ENCODE measurements at regions not wholly inside any gene's neighbourhood (a gene's known extent, or its start where the extent isn't known, plus 50 kb on each side); places are given as distances from the start of the nearest gene placed in this dataset.
"Not testable (repeated sequence)": the region's sequence is repeated elsewhere in the genome, so short reads cannot be mapped to it uniquely, and the experiment has no call there.

DNA sequence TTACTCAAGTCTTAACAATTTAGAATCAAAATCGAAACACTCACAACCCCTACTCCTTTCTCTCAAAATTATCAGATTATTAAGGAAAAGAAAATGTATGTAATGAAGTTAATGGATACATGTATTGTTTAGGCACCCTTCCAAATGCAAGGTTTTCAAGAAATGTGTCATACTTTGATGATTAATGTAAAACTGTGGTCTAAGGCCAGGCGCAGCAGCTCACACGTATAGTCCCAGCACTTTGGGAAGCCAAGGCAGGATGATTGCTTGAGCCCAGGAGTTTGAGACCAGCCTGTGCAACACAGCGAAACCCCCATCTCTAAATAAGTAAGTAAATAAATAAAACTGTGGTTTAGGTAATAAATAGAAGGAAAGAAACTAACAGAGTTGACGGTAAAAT, 126.6 kb downstream of the NBPF8 start:
- H3K27me3 ChIP-seq (ENCODE audit: insufficient read depth, low read length); H3K4me1 ChIP-seq (ENCODE audit: control insufficient read depth in 1 of 2, insufficient read depth in 2 of 2, low read length in 2 of 2); CTCF ChIA-PET; DNase-seq (ENCODE audit: low read depth, low spot score); ATAC-seq; H3K9ac ChIP-seq (ENCODE audit: low read length); H3K9me3 ChIP-seq (ENCODE audit: control insufficient read depth in 1 of 2, insufficient read depth in 1 of 2, low read depth in 1 of 2, low read length in 2 of 2); H2AFZ ChIP-seq (ENCODE audit: low read depth, low read length, poor library complexity, severe bottlenecking); H3K79me2 ChIP-seq (ENCODE audit: insufficient read depth, low read length); BruUV-seq (replicated peaks); H3K4me3 ChIP-seq (replicated peaks in 1 of 2; ENCODE audit: low read depth in 1 of 2, low read length in 2 of 2); H3K36me3 ChIP-seq (ENCODE audit: control insufficient read depth in 1 of 2, insufficient read depth in 2 of 2, low read length in 2 of 2); POLR2A ChIA-PET; H4K20me1 ChIP-seq (ENCODE audit: insufficient read depth); RAD21 ChIA-PET (ENCODE audit: low non-redundant PET in 1 of 2, low total read pairs in 2 of 2, uncharacterized antibody in 2 of 2, unreplicated experiment in 2 of 2); H3K4me2 ChIP-seq (ENCODE audit: low read length); intact Hi-C loops (cut with micrococcal nuclease); H3K27ac ChIP-seq (ENCODE audit: low read depth, low read length); H3K9me2 ChIP-seq (ENCODE audit: insufficient read depth): not testable (repeated sequence)

DNA sequence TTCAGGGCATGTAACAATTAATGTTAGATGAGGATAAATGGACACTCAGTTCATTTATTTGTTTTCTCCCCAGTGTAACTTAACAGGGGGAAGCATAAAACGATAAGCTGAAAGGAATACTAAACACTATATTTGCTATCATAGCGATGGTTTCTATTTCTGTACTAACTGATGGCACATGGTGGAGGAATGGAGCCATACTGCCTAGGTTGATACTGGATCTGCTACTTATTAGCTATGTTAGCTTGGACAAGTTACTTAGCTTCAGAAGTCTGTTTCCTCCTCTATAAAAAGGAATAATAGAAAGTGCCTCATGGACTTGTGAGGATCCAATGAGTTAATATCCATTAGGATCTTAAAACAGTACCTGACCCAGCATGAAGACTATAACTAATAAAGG, 127.5 kb downstream of the NBPF8 start:
- H3K4me3 ChIP-seq (replicated peaks in 1 of 2; ENCODE audit: low read depth in 1 of 2, low read length in 2 of 2); H4K20me1 ChIP-seq (ENCODE audit: insufficient read depth); H3K4me1 ChIP-seq (ENCODE audit: control insufficient read depth in 1 of 2, insufficient read depth in 2 of 2, low read length in 2 of 2); RAD21 ChIA-PET (ENCODE audit: low non-redundant PET in 1 of 2, low total read pairs in 2 of 2, uncharacterized antibody in 2 of 2, unreplicated experiment in 2 of 2); DNase-seq (ENCODE audit: low read depth, low spot score); BruUV-seq (replicated peaks); H3K27me3 ChIP-seq (ENCODE audit: insufficient read depth, low read length); H3K27ac ChIP-seq (ENCODE audit: low read depth, low read length); H3K9me2 ChIP-seq (ENCODE audit: insufficient read depth); CTCF ChIA-PET; intact Hi-C loops (cut with micrococcal nuclease); H3K36me3 ChIP-seq (ENCODE audit: control insufficient read depth in 1 of 2, insufficient read depth in 2 of 2, low read length in 2 of 2); H3K79me2 ChIP-seq (ENCODE audit: insufficient read depth, low read length); POLR2A ChIA-PET; H3K9me3 ChIP-seq (ENCODE audit: control insufficient read depth in 1 of 2, insufficient read depth in 1 of 2, low read depth in 1 of 2, low read length in 2 of 2); H2AFZ ChIP-seq (ENCODE audit: low read depth, low read length, poor library complexity, severe bottlenecking); ATAC-seq; H3K9ac ChIP-seq (ENCODE audit: low read length); H3K4me2 ChIP-seq (ENCODE audit: low read length): not testable (repeated sequence)

DNA sequence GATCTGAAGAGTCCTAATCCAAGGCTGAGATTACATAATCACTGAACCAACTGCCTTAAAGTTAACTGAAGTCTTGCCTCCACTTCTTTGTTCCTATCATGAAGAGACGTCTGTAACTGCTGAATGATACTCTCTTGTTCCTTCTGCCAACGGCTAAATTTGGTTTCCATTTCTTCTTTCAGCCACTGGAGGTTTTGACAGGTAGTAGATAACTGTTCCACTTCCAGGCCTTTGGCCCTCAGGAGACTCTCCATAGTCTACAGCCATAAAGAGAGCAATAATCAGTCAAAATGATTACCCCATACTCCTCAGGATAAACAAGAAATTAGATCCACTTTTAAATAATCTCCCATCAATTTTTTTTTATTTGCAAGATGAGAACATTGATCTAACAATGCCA, 128.1 kb downstream of the NBPF8 start:
- H3K4me2 ChIP-seq (ENCODE audit: low read length); DNase-seq (ENCODE audit: low read depth, low spot score); CTCF ChIA-PET; intact Hi-C loops (cut with micrococcal nuclease); POLR2A ChIA-PET; H3K27ac ChIP-seq (ENCODE audit: low read depth, low read length); H3K36me3 ChIP-seq (ENCODE audit: control insufficient read depth in 1 of 2, insufficient read depth in 2 of 2, low read length in 2 of 2); H3K9ac ChIP-seq (ENCODE audit: low read length); H4K20me1 ChIP-seq (ENCODE audit: insufficient read depth); BruUV-seq (replicated peaks); RAD21 ChIA-PET (ENCODE audit: low non-redundant PET in 1 of 2, low total read pairs in 2 of 2, uncharacterized antibody in 2 of 2, unreplicated experiment in 2 of 2); ATAC-seq; H3K9me2 ChIP-seq (ENCODE audit: insufficient read depth); H3K27me3 ChIP-seq (ENCODE audit: insufficient read depth, low read length); H3K9me3 ChIP-seq (ENCODE audit: control insufficient read depth in 1 of 2, insufficient read depth in 1 of 2, low read depth in 1 of 2, low read length in 2 of 2); H3K4me1 ChIP-seq (ENCODE audit: control insufficient read depth in 1 of 2, insufficient read depth in 2 of 2, low read length in 2 of 2); H2AFZ ChIP-seq (ENCODE audit: low read depth, low read length, poor library complexity, severe bottlenecking); H3K79me2 ChIP-seq (ENCODE audit: insufficient read depth, low read length); H3K4me3 ChIP-seq (replicated peaks in 1 of 2; ENCODE audit: low read depth in 1 of 2, low read length in 2 of 2): not testable (repeated sequence)

All from HCT116 (cell line).